Natural killer cell (primary cell): ENCODE measurements at regions not wholly inside any gene's neighbourhood (a gene's known extent, or its start where the extent isn't known, plus 50 kb on each side); places are given as distances from the start of the nearest gene placed in this dataset.

Experiments used
- ATAC-seq, 3 donors: fragments of 150-1000 bp in 2 of 3; fragments of 200-7000 bp in 1 of 3; cut with Tn5 transposase; 1 replicate in 1 of 3; 2 replicates in 2 of 3; pipeline ENCODE4 v1.10.0; 2021; ENCODE audit warnings: mild to moderate bottlenecking in 2 of 3, moderate library complexity in 2 of 3
- DNase-seq, 2 donors: peaks; one replicate each; pipeline versions ENCODE4 v3.0.0 to v3.0.0-alpha.2; 2013 to 2021; ENCODE audit warnings: mixed read lengths in 1 of 2
- H3K27ac ChIP-seq: one replicate; pipeline ENCODE4 v1.5.1; 2013; ENCODE audit warnings: mild to moderate bottlenecking, low read length
- H3K27me3 ChIP-seq: one replicate; pipeline ENCODE4 v1.6.1; 2013; ENCODE audit warnings: low read length; ENCODE audit not compliant: control insufficient read depth, insufficient read depth
- H3K36me3 ChIP-seq: one replicate; pipeline ENCODE4 v1.6.1; 2013; ENCODE audit warnings: low read length; ENCODE audit not compliant: control insufficient read depth, insufficient read depth
- H3K4me1 ChIP-seq: one replicate; pipeline ENCODE4 v1.6.1; 2013; ENCODE audit warnings: low read length; ENCODE audit not compliant: control insufficient read depth, insufficient read depth
- H3K4me3 ChIP-seq: one replicate; pipeline ENCODE4 v1.5.1; 2013; ENCODE audit warnings: low read length
- H3K9me3 ChIP-seq: one replicate; pipeline ENCODE4 v1.6.1; 2013; ENCODE audit warnings: low read length; ENCODE audit not compliant: control insufficient read depth, insufficient read depth
- H3K27ac Mint-ChIP-seq, 2 donors: one replicate each; pipeline ENCODE4 v1.8.0; 2022; ENCODE audit warnings: mild to moderate bottlenecking in 2 of 2, mixed read lengths in 2 of 2, moderate library complexity in 1 of 2
- H3K27me3 Mint-ChIP-seq, 2 donors: one replicate each; pipeline ENCODE4 v1.8.0; 2022; ENCODE audit warnings: low read depth in 2 of 2, mixed read lengths in 2 of 2
- H3K36me3 Mint-ChIP-seq: one replicate; pipeline ENCODE4 v1.8.0; 2022; ENCODE audit warnings: mixed read lengths
- H3K4me1 Mint-ChIP-seq, 2 donors: one replicate each; pipeline ENCODE4 v1.8.0; 2022; ENCODE audit warnings: mixed read lengths in 2 of 2
- H3K4me3 Mint-ChIP-seq: one replicate; pipeline ENCODE4 v1.8.0; 2022; ENCODE audit warnings: mild to moderate bottlenecking, moderate library complexity, mixed read lengths
- H3K9me3 Mint-ChIP-seq, 2 donors: one replicate each; pipeline ENCODE4 v1.8.0; 2022; ENCODE audit warnings: mixed read lengths in 2 of 2
- WGBS: methylation state at CpG from one replicate; pipeline ENCODE4 v1.1.7; 2013; ENCODE audit warnings: missing lambda C conversion rate; ENCODE audit not compliant: insufficient coverage; 5-methylcytosine and 5-hydroxymethylcytosine counted together
- intact Hi-C: fragments of 100-400 bp; cut with micrococcal nuclease; formaldehyde crosslinking; loops from one replicate; pipeline ENCODE4 v1.14.2; 2022
- TF ChIP-seq, protein P1 (sequence below): fragments of 200-600 bp; IDR thresholded peaks from one replicate; pipeline ENCODE4 v1.8.0; 2022; ENCODE audit warnings: antibody characterized with exemption

- Mint-ChIP-seq H3K4me1 (no peaks in the 10 kb centered on the region), H3K36me3 (no peaks in the 10 kb centered on the region), H3K27me3 (peaks cover 11 to 19% of the 10 kb centered on the region in 2 donors), H3K9me3 (peaks cover 0 to 10% of the 10 kb centered on the region in 2 donors), H3K27ac (no peak overlapping the region), H3K4me3 (no peak overlapping the region)
- Histone ChIP-seq H3K36me3 (no peaks in the 10 kb centered on the region), H3K4me3 (no peak overlapping the region), H3K4me1 (no peaks in the 10 kb centered on the region), H3K9me3 (no peaks in the 10 kb centered on the region), H3K27me3 (peaks cover 4% of the 10 kb centered on the region), H3K27ac (no peak overlapping the region)
- intact Hi-C loops, result no loop called here
- TF ChIP-seq, protein P1, sequence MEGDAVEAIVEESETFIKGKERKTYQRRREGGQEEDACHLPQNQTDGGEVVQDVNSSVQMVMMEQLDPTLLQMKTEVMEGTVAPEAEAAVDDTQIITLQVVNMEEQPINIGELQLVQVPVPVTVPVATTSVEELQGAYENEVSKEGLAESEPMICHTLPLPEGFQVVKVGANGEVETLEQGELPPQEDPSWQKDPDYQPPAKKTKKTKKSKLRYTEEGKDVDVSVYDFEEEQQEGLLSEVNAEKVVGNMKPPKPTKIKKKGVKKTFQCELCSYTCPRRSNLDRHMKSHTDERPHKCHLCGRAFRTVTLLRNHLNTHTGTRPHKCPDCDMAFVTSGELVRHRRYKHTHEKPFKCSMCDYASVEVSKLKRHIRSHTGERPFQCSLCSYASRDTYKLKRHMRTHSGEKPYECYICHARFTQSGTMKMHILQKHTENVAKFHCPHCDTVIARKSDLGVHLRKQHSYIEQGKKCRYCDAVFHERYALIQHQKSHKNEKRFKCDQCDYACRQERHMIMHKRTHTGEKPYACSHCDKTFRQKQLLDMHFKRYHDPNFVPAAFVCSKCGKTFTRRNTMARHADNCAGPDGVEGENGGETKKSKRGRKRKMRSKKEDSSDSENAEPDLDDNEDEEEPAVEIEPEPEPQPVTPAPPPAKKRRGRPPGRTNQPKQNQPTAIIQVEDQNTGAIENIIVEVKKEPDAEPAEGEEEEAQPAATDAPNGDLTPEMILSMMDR, result no peak
- ATAC-seq, result no peak
- DNase-seq, result no peak
- 35% methylated on average over 12 of the region's 14 CpGs for WGBS
These were observed 349.6 kb upstream of the IRX2 start for GRCh38 chr5:3100921-3101551.

GRCh38 chr5:3099954-3100353 is 348.5 kb upstream of the IRX2 start:
- Mint-ChIP-seq H3K27ac (no peak overlapping the region), H3K9me3 (peaks cover 0 to 10% of the 10 kb centered on the region in 2 donors), H3K36me3 (no peaks in the 10 kb centered on the region), H3K4me3 (no peak overlapping the region), H3K27me3 (peaks cover 7 to 12% of the 10 kb centered on the region in 2 donors), H3K4me1 (no peaks in the 10 kb centered on the region)
- WGBS, result 83% methylated on average over 6 of the region's 6 CpGs
- TF ChIP-seq, protein P1, result no peak
- intact Hi-C loops, result no loop called here
- no peak overlapping the region for H3K27ac ChIP-seq
- H3K27me3 ChIP-seq, result peaks cover 4% of the 10 kb centered on the region
- H3K4me1 ChIP-seq, result no peaks in the 10 kb centered on the region
- no peak for DNase-seq
- ATAC-seq, result no peak
- H3K36me3 ChIP-seq, result no peaks in the 10 kb centered on the region
- H3K9me3 ChIP-seq, result no peaks in the 10 kb centered on the region
- H3K4me3 ChIP-seq, result no peak overlapping the region

DNA sequence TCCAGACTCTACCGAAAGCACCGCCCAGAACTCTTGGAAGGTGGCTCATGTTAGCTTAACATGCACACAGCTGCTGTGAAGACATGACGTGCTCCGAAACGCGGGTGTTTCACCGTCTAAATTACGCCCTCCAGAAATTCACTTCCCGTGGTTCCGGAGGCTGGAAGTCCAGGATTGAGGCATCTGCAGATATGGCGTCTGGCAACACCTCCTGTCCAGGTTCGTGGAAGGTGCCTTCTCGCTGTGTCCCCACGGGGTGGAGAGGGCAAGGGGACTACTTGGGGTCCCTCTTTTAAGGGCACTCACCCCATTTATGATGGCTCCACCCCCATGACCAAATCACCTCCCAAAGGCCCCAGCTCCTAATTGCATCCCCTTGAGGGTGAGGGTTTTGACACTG is 348.0 kb upstream of the IRX2 start:
- Histone ChIP-seq H3K9me3 (no peaks in the 10 kb centered on the region), H3K27me3 (peaks cover 3% of the 10 kb centered on the region), H3K4me1 (no peaks in the 10 kb centered on the region), H3K36me3 (no peaks in the 10 kb centered on the region), H3K4me3 (no peak overlapping the region), H3K27ac (no peak overlapping the region)
- no peaks in the 10 kb centered on the region for H3K4me1 Mint-ChIP-seq
- H3K36me3 Mint-ChIP-seq, result no peaks in the 10 kb centered on the region
- no peak overlapping the region for H3K4me3 Mint-ChIP-seq
- no peak overlapping the region for H3K27ac Mint-ChIP-seq
- peaks cover 0 to 10% of the 10 kb centered on the region in 2 donors for H3K9me3 Mint-ChIP-seq
- WGBS, result 87% methylated on average over 14 of the region's 14 CpGs
- intact Hi-C loops, result no loop called here
- DNase-seq (no peak), ATAC-seq (no peak)
- H3K27me3 Mint-ChIP-seq, result peaks cover 4 to 8% of the 10 kb centered on the region in 2 donors
- TF ChIP-seq, protein P1, result no peak

DNA sequence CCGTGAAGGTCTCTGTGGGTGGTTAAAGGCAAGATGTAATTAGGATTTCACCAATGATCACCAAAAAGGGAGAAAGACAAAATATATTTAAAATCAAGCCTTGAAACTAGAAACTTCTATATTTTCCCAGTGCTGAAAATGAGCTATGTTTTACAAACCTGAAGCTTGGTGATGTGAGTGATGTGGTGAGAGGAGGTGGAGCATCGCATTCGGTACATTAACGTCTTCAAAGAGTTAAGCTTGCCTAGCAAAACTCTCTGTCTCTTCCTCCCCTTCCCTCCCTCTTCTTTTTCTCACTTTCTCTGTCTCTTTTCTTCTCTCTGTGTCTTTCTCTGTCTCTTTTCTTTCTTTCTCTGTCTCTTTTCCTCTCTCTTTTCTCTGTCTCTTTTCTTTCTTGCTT is 347.3 kb upstream of the IRX2 start:
- Histone ChIP-seq H3K27ac (no peak overlapping the region), H3K27me3 (no peaks in the 10 kb centered on the region), H3K9me3 (no peaks in the 10 kb centered on the region), H3K4me1 (no peaks in the 10 kb centered on the region), H3K4me3 (no peak overlapping the region), H3K36me3 (no peaks in the 10 kb centered on the region)
- peaks cover 0 to 10% of the 10 kb centered on the region in 2 donors for H3K9me3 Mint-ChIP-seq
- no peak overlapping the region for H3K4me3 Mint-ChIP-seq
- no peak for DNase-seq
- peaks cover under 1 to 3% of the 10 kb centered on the region in 2 donors for H3K27me3 Mint-ChIP-seq
- WGBS, result 69% methylated on average over 4 of the region's 4 CpGs
- no peaks in the 10 kb centered on the region for H3K36me3 Mint-ChIP-seq
- no peak for ATAC-seq
- TF ChIP-seq, protein P1, result no peak
- intact Hi-C loops, result no loop called here
- no peaks in the 10 kb centered on the region for H3K4me1 Mint-ChIP-seq
- no peak overlapping the region for H3K27ac Mint-ChIP-seq
